Stimulated activated CD4-positive, alpha-beta T cell treated with anti-CD3 and anti-CD28 coated beads, Interleukin-2, amount 100 ng/mL, for 24 hours (primary cell): ENCODE measurements at regions not wholly inside any gene's neighbourhood (a gene's known extent, or its start where the extent isn't known, plus 50 kb on each side); places are given as distances from the start of the nearest gene placed in this dataset.

Experiments used
- DNase-seq, 2 donors: peaks; one replicate each; pipeline ENCODE4 v3.0.0-alpha.2; 2020

DNA sequence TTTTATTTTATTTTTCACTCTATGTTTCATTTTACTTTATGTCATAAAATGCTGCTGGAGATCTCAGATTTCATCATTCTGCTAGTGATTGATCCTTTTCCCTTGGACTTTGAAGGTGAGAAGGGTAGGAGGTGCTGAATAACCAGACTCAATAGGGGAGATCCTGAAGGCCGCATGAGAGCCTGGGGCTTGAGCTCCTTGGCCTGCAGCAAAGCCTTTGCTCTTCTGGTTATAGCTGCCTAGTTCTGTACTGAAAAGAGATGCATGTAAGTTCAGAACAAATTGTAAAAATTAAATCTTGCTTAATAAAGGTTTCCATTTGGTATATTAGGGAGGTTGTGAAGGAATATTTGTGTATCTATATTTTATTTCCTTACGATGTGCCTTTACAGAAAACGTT lies 430.2 kb downstream of the QKI start:
- DNase-seq = no peak

GRCh38 chr6:163844357-163844756 lies 429.8 kb downstream of the QKI start:
- no peak for DNase-seq

DNA sequence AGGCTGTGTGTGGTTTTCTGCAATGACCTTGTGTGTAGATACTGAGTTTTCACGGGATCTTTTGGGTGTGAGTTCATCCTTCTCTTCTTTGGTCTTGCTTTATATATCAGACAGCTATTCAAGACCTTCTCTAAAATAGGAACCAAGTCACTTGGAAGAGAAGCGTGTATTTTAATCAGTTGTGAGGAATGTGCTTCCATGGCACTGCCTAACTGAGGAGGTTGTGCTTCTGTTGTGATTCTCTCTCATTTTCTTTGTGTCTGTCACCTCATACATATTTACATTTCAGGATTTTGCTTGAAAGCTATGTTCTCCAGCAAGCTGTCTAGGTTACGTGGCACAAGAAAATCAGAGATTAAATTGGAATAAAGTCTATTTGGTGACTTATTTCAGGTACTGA lies 428.7 kb downstream of the QKI start:
- no peak for DNase-seq

- no peak for DNase-seq
Observed at GRCh38 chr6:163842467-163842866, 427.9 kb downstream of the QKI start.

DNA sequence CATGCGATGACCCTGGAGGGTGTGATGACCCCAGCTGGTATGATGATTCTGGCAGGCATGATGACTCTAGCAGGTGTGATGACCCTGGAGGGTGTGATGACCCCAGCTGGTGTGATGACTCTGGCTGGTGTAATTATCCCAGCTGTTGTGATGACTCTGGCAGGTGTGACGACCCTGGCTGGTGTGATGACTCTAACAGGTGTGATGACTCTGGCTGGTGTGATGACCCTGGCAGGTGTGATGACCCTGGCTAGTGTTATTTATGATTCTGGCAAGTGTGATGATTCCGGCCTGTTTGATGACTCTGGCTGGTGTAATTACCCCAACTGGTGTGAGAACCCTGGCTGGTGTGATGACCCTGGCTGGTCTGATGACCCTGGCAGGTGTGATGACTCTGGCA lies 427.2 kb downstream of the QKI start:
- DNase-seq = no peak

GRCh38 chr6:163841326-163841725 lies 426.8 kb downstream of the QKI start:
- no peak for DNase-seq

DNA sequence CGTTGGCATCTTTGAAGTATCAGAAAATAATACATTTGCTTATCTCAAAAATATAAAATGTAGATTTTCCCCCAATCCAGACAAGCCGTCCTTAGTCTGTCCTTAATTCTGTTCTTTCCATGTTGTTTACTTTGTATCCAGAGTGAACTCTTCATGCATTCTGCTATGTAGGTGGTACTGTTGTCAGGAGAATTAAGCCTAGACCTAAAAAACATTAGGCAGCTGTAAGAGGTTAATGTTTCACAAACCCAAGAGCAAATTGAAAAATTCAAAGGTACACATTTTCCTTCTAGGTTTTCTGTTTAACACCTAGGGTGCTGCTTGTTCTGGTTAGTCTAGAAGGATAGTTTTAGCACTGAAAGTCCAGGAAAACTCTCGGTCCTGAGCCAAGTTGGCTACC lies 426.4 kb downstream of the QKI start:
- DNase-seq = no peak

DNA sequence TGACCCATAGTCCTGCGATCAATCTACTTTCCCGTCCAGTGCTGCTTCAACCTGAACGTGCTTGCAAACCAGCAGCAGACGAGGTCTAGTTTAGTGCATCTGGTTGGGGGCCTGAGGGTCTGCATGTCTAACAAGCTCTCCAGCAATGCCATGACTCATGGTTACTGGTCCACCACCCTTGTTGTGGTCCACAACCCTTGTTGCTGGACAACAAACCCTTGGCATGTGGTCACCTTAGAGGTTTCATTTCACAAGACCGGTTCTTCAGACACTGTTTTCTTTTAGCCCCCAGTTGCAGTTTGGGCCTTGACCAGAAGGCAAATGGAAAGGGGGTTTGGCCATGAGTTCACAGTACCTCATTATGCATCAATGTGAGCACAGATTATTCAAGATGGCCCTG lies 424.8 kb downstream of the QKI start:
- DNase-seq = no peak

DNA sequence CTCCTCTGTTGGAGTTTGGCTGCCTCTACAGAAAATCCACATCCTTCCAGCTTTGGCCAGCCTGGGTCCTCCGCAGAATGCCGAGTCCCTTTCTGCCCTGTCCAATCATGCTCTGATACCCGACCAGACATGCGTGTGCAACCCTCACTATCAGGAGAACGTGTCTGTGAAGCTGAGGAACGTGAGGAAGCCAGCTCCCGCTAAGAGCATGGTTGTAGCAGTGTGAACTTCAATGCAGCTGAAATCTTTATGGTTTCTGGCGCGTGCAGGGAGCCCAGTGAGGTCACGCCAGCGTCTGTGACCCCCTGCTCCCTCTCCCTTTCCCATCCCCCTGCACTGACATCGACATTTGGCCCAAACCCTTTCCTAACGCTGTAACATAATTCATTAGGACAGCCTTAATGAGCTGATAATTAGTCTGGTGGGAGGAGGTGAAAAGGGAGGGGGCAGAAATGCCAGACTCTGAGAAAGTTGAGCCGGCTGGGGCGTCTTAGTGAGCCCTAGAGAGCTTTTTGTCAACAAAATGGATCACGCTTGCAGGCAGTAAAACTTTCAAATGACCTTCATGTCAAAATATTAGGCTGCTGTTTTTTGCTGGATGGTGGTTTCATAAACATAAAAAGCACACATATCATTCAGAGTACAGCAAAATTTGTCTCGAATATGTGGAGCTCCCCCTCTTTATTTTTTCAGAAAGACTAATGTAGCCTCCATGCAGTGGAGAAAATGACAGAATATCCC lies 423.3 kb downstream of the QKI start:
- no peak for DNase-seq

- DNase-seq = no peak
Observed at GRCh38 chr6:163836876-163837690, 422.6 kb downstream of the QKI start.

DNA sequence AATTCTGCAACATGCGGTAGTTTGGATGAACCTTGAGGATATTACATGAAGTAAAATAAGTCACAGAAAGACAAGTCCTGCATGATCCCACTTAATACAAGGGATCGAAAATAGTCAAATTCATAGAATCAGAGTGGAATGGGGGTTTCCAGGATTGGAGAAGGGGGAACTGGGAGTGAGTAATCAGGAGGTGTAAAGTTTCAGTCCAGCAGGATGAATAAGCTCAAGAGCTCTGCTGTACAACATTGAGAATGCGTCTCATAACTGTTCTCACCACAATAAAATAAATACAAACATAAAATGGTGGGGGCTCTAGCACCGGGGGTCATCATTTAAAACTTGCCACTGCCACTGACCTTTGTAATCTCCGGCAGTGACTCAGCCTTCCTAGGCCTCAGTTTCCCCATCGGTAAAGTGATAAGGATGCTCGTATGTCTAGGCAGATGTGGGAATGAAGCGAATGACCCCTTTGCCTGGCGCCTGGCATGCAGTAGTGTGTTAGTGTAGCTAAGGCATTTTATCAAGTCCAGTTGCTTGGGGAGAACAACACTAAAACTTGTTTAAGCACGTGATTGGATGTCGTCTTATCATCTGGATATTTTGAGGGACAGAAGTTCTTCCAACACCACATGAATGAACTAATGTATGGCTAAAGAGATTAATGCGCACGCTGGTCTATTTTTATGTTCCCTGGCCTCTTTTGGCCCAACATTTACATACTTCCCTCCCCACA lies 421.1 kb downstream of the QKI start:
- DNase-seq = no peak

GRCh38 chr6:163834226-163834970 lies 419.9 kb downstream of the QKI start:
- no peak for DNase-seq

DNA sequence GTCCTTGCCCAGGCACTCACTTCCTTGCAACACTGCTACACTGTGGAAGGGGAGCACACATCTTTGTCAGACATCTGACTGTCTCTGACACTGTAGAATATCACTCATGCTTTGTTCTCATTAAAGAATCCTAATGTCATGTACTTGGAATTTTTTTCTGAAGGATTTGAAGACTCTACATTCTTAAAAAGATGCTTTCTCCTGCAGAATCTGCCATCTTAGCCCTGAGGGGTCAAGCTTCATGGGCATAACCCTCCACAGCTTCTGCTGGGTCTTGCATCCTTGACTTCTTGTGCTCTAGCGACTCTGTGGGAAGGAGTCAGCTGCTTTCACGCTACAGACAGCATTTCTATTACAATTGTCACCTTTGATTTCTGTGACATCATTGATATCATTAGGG lies 417.2 kb downstream of the QKI start:
- DNase-seq = no peak

DNA sequence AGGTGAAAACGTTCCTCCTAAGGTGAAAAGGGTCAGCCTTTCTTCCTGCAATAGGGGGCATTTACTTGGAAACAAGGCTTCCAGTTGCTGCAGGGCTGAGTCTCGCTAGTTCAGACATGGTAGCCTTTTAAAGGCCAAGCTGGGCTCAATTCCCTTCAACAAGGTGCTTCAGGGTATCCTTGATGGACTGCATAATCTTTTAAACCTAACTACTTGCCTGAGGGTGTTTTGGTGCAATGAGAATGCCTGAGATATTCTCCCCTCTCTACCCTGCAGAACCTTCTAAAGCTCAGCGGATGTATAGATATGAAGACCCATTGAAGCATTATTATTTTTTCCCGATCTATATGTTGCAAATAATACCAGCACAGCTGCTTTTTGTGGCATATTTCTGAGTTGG lies 416.1 kb downstream of the QKI start:
- DNase-seq = no peak

DNA sequence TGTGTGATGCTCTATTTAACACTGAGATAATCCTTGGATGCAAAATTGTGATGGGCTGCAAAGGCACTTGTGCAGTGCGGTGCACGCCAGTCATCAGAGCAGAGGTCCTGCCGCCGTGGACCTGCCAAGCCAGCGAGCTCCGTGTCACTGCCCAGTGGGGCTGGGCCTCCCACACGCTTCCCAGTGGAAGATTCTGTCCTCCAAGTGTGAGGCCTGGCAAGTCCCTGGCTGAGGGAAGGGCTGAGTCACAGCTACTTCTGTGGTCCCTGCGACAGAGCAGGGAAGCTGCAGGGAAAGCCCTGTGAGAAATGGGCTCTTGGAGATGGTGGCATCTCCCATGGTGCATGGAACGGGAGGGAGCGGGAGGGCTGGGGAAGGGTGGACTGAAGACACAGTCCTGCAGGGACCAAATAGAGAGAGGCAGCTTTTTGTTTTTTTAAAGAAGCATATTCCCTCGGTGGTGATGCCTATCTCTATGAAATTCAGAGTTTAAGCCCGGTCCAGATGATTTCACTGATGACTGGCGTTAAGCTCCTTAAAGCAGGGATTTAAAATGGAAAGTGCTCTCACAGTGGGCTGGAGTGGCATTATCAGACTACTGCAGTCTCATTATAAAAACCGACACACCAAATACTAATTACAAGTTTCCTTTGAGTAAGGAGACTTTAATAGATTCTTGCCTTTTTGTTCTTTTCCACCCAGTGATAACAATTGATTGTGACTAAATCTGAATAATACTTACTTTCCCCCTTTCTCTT lies 413.7 kb downstream of the QKI start:
- no peak for DNase-seq

DNA sequence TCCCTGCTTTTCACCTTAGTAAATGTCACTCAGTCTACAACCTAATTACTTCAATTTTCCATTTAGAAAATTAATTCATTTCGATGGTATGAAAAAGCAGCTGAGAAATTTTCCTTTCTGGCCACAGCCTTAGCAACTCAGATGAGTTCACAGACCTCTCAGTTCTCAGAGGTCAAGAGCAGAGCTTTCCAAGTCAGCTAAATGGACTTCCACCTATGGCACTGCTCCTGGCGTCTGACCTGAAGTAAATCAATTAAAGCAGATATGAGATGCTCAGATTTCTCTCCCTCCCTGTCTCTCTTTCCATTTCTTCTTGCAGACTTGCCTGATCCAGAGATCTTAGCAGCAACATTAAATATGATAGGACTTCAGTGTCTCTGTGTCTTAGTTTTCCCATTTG lies 412.6 kb downstream of the QKI start:
- DNase-seq = no peak

DNA sequence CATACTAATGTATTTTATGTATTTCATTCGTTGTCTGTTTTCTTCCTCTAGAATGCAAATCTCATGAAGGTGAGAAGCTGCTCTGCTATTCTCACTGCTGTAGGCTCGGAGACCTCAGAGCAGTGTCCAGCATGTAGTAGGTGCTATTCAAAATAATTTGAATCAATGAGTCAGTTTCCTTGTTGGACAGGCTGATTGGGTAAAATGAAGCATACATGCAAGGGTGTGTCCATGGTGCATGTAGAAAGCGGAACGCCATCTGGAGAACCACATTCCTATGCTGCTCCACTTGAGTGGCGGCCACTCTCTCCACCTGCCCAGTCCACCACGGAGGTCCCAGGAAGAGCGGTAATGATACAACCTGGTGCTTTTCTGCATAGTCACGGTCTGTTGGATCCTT lies 412.1 kb downstream of the QKI start:
- no peak for DNase-seq

GRCh38 chr6:163825033-163825432 lies 410.5 kb downstream of the QKI start:
- DNase-seq = no peak

DNA sequence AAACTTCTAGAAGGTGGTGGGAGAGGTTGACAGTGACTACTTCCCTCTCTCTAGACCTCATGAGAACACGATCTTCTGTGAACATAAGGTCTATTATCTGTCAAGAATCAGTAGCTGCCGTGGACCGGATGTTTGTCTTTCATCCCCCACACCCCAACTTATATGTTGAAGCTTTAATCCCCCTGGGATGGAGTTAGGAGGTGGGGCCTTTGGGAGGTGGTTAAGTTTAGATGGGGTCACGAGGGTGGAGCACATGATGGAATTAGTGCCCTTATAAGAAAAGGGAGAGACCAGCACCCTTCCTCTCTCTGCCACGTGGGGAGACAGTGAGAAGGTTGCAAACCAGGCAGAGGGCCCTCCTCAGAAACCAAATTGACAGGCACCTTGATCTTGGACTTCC lies 409.1 kb downstream of the QKI start:
- no peak for DNase-seq

DNA sequence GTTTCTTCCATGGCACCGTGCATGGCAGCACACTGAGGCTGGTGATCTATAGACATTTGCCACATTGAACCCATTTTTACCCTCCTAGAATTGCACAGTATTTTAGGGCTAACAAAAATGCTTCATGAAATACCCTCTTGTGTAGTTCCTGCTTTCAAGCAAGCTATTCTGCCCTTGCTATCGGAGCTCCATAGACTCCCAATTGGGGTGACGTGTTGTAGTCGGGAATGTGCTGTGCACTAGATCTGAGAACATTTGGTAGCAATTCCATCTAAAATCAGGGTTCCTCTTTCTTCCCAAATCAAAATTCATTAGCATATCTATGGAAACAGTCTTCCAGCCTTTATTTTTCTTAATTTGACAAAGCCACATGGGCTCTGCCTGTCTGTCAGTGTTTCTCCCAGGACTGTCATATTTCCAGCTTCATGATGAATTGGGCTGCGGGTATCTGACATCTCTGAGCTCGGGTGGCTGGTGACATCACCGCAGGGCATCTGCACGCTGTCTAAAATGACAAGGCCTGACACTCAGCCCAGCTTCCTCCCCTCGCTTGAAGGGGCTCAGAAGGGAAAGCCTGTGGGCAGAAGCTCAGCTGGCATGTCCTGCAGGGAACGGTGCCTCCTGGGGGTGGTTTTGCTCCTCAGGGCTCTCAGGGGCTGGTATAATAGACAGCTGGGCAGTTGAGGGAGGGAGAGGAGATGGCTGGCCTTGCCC lies 406.4 kb downstream of the QKI start:
- DNase-seq = no peak

- DNase-seq = no peak
Observed at GRCh38 chr6:163820171-163820570, 405.7 kb downstream of the QKI start.

DNA sequence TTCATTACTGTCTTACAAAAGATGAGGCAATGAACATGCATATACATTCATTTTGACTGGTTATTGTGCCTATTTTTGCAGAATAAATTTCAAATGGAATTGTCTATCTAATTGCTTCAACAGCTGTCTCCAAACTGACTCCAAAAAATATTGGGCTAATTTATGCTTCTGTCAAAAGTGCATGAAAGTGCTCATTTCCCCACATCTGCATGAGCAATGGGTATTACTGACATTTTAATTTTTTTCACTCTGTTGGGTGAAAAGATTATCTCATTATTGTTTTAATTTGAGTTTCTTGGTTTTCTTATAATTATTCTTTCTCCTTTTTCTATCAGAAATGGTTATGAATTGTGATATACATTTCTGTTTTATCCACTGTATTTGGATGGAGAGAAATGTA lies 404.2 kb downstream of the QKI start:
- DNase-seq = no peak
